ENCODE measurements at regions not wholly inside any gene's neighbourhood (a gene's known extent, or its start where the extent isn't known, plus 50 kb on each side); places are given as distances from the start of the nearest gene placed in this dataset.

DNA sequence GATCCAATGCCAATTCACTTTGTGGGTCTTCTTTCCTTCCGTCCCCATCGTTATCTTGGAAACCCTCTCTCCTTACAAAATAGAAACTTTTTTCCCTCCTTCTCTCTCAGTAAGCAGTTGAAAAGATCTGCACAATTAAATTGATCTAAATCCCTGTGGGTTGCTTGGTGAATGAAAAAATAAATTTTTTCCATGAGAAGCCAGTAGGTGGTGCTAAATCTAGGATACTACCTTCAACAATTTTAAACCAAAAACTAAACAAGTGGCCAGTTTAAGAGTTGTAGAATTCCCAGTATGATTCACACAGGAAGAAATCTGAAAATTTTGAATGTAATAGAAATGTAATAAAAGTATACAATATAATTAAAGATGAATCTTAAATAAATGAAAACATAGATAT lies 990.3 kb upstream of the ZNF722 start:
- TF ChIP-seq, protein P1, sequence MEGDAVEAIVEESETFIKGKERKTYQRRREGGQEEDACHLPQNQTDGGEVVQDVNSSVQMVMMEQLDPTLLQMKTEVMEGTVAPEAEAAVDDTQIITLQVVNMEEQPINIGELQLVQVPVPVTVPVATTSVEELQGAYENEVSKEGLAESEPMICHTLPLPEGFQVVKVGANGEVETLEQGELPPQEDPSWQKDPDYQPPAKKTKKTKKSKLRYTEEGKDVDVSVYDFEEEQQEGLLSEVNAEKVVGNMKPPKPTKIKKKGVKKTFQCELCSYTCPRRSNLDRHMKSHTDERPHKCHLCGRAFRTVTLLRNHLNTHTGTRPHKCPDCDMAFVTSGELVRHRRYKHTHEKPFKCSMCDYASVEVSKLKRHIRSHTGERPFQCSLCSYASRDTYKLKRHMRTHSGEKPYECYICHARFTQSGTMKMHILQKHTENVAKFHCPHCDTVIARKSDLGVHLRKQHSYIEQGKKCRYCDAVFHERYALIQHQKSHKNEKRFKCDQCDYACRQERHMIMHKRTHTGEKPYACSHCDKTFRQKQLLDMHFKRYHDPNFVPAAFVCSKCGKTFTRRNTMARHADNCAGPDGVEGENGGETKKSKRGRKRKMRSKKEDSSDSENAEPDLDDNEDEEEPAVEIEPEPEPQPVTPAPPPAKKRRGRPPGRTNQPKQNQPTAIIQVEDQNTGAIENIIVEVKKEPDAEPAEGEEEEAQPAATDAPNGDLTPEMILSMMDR (IDR thresholded peaks at IDR 0.05; ENCODE audit: extremely low read depth in 1 of 2, insufficient read depth in 1 of 2, low read depth in 1 of 2, low read length in 2 of 2), result no peak
- TF ChIP-seq, protein P2, sequence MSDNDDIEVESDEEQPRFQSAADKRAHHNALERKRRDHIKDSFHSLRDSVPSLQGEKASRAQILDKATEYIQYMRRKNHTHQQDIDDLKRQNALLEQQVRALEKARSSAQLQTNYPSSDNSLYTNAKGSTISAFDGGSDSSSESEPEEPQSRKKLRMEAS (IDR thresholded peaks at IDR 0.05; ENCODE audit: insufficient read depth, insufficient read length), result no peak
- TF ChIP-seq EZH2 (IDR thresholded peaks at IDR 0.05; ENCODE audit: borderline replicate concordance, low read depth, low read length, severe bottlenecking), result no peak
- TF ChIP-seq POLR2AphosphoS5 (IDR thresholded peaks at IDR 0.05; ENCODE audit: insufficient read depth, low read depth, low read length), result no peak
- no peak for TF ChIP-seq POLR2A (IDR thresholded peaks at IDR 0.05; ENCODE audit: low read depth, low read length)
- no peak for TF ChIP-seq MYC (IDR thresholded peaks at IDR 0.05; ENCODE audit: low read depth, low read length)
- no peak for TF ChIP-seq GATA2 (IDR thresholded peaks at IDR 0.05; ENCODE audit: insufficient read depth, insufficient read length, low read depth, low read length)
- TF ChIP-seq JUN (IDR thresholded peaks at IDR 0.05; ENCODE audit: borderline replicate concordance, insufficient read depth, insufficient read length, low read depth), result no peak

Data from endothelial cell of umbilical vein (primary cell).